Gastrocnemius medialis (tissue), 4 donors: ENCODE measurements at regions not wholly inside any gene's neighbourhood (a gene's known extent, or its start where the extent isn't known, plus 50 kb on each side); places are given as distances from the start of the nearest gene placed in this dataset.

ENCODE experiments used
- POLR2A ChIP-seq, 2 donors: fragments of 450-650 bp; IDR thresholded peaks; one replicate each; pipeline ENCODE4 v1.6.1; 2017; ENCODE audit warnings: antibody characterized with exemption in 2 of 2, mild to moderate bottlenecking in 2 of 2, moderate library complexity in 2 of 2
- TF ChIP-seq, protein P1 (sequence below), 5 experiments: fragments of 450-650 bp in 3 of 5; fragments of 200-600 bp in 2 of 5; sonication (generic) in 2 of 5; IDR thresholded peaks in 4 of 5; conservative IDR thresholded peaks in 1 of 5; 1 replicate in 4 of 5; 2 replicates in 1 of 5; pipeline ENCODE4 v1.5.1; 2016 to 2019; ENCODE audit warnings: antibody characterized with exemption in 5 of 5, mild to moderate bottlenecking in 3 of 5, moderate library complexity in 3 of 5

DNA sequence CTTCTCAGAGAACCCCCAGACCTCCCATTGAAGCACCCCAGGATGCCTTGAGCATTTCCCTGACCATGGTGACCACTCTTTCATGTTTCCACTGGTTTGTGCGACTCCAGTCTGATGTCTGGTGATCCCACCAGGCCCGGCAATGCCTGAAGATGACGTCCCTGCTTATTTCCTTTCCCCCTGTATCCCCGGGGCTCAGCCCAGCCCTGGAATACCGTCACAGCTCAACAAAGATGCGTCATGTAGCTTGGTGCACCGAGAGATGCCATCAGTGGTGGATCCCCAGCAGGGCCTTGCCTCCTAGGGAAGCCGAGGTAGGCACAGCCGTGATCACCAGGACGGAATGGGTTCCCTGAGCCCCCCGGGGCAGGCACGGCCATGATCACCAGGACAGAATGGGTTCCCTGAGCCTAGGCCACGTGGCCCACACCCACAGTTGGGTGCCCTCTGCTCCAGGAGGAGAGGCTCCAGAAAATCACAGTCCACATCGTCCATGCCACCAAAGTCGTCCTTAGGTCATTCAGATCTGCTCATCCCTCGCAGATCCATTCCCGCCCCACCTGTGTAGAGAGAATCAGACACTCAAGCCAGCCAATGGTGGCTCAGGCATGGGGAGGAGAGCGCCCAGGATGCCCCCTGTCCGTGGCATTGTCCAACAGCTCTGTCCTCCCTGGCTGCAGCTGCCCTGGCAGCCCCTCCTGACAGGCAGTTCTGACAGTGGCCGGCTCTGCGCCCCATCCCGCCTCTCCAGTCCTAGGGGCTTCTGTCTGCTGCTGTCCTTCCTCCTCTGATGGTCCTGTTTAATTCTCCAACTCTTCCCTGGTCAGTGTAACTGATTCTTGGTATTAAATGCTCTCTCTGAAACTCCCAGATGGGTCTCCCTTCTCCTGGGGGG is 261.1 kb downstream of the RBFOX3 start:
- no peak for TF ChIP-seq POLR2A (IDR thresholded peaks at IDR 0.05)
- TF ChIP-seq, protein P1, sequence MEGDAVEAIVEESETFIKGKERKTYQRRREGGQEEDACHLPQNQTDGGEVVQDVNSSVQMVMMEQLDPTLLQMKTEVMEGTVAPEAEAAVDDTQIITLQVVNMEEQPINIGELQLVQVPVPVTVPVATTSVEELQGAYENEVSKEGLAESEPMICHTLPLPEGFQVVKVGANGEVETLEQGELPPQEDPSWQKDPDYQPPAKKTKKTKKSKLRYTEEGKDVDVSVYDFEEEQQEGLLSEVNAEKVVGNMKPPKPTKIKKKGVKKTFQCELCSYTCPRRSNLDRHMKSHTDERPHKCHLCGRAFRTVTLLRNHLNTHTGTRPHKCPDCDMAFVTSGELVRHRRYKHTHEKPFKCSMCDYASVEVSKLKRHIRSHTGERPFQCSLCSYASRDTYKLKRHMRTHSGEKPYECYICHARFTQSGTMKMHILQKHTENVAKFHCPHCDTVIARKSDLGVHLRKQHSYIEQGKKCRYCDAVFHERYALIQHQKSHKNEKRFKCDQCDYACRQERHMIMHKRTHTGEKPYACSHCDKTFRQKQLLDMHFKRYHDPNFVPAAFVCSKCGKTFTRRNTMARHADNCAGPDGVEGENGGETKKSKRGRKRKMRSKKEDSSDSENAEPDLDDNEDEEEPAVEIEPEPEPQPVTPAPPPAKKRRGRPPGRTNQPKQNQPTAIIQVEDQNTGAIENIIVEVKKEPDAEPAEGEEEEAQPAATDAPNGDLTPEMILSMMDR (IDR thresholded peaks at IDR 0.05 in 4 of 5, conservative IDR thresholded peaks at IDR 0.05 in 1 of 5): no peak
